K562 (cell line): ENCODE measurements at regions not wholly inside any gene's neighbourhood (a gene's known extent, or its start where the extent isn't known, plus 50 kb on each side); places are given as distances from the start of the nearest gene placed in this dataset.

Experiments used
- ATAC-seq: fragments of 200-7000 bp; cut with Tn5 transposase; 3 replicates; pipeline ENCODE4 v1.9.1; 2020; ENCODE audit warnings: moderate library complexity
- BruUV-seq: library from RNA; stranded (reverse); fragments of 400-500 nt; replicated peaks from 2 replicates; lab custom pipeline; 2021; lab: Mats Ljungman, UMichigan
- CTCF ChIA-PET: fragments of 300-600 bp; formaldehyde crosslinking; extraction: SDS; loops from one replicate; lab custom pipeline; 2021; ENCODE audit warnings: low intra/inter-chr PET ratio; lab: Yijun Ruan, JAX
- POLR2A ChIA-PET: fragments of 300-600, 350-650 bp; sonication (Branson Sonifier 250); formaldehyde crosslinking; extraction: SDS; loops from one replicate; lab custom pipeline; 2021; ENCODE audit warnings: antibody characterized with exemption, inconsistent platforms; lab: Yijun Ruan, JAX
- DNase-seq, 4 experiments: peaks; one replicate each; pipeline versions ENCODE4 v3.0.0 to v3.0.0-alpha.2; 2011 to 2018; ENCODE audit warnings: low spot score in 3 of 4, mixed read lengths in 3 of 4; ENCODE audit errors: extremely low read depth in 1 of 4
- FAIRE-seq: peaks from 2 replicates; lab custom pipeline; 2011; peaks lifted over from hg19 to GRCh38; lab: Jason Lieb, UNC
- H2AFZ ChIP-seq: 2 replicates; pipeline ENCODE4 v1.6.0; 2011; ENCODE audit warnings: low read depth, low read length, control low read depth, inconsistent platforms
- H3K27ac ChIP-seq: fragments of 200-600 bp; 3 replicates; pipeline ENCODE4 v1.8.0; 2011; ENCODE audit warnings: low read depth, mild to moderate bottlenecking, control low read depth, inconsistent platforms, low read length, moderate library complexity, mixed read lengths; ENCODE audit errors: extremely low read depth
- H3K27me3 ChIP-seq, 2 experiments: fragments of 300-600 bp in 1 of 2; 2 replicates in 1 of 2; 3 replicates in 1 of 2; pipeline versions ENCODE4 v1.6.0 to v1.8.0; 2011; ENCODE audit warnings: inconsistent platforms in 2 of 2, low read length in 2 of 2, mild to moderate bottlenecking in 1 of 2, mixed read lengths in 1 of 2, moderate library complexity in 1 of 2; ENCODE audit not compliant: control insufficient read depth in 2 of 2, insufficient read depth in 2 of 2
- H3K36me3 ChIP-seq: fragments of 300-600 bp; 3 replicates; pipeline ENCODE4 v1.8.0; 2011; ENCODE audit warnings: mild to moderate bottlenecking, low read length, inconsistent platforms; ENCODE audit not compliant: control insufficient read depth, insufficient read depth
- H3K4me1 ChIP-seq, 2 experiments: fragments of 200-600 bp in 1 of 2; replicated peaks in 1 of 2; 2 replicates in 1 of 2; 3 replicates in 1 of 2; pipeline versions ENCODE4 v1.5.1 to v1.8.0; 2011; ENCODE audit warnings: inconsistent platforms in 2 of 2, low read length in 2 of 2, mild to moderate bottlenecking in 1 of 2, mixed read lengths in 1 of 2, moderate library complexity in 1 of 2; ENCODE audit not compliant: control insufficient read depth in 2 of 2, insufficient read depth in 2 of 2
- H3K4me2 ChIP-seq: 2 replicates; pipeline ENCODE4 v1.6.1; 2011; ENCODE audit warnings: low read length, control low read depth, inconsistent platforms, mixed read lengths; ENCODE audit not compliant: insufficient read depth
- H3K4me3 ChIP-seq: fragments of 200-600 bp; sonication (generic), shearing (Covaris generic); 2 replicates; pipeline ENCODE4 v1.5.1; 2016; ENCODE audit warnings: control low read depth, inconsistent platforms
- H3K79me2 ChIP-seq: fragments of 200-600 bp; 3 replicates; pipeline ENCODE4 v1.8.0; 2011; ENCODE audit warnings: low read length, inconsistent platforms; ENCODE audit not compliant: control insufficient read depth, insufficient read depth
- H3K9ac ChIP-seq, 2 experiments: 2 replicates each; pipeline versions ENCODE4 v1.6.0 to v1.6.1; 2011; ENCODE audit warnings: low read depth in 2 of 2, low read length in 2 of 2, control low read depth in 1 of 2, inconsistent platforms in 1 of 2, mild to moderate bottlenecking in 1 of 2, mixed read lengths in 1 of 2; ENCODE audit not compliant: insufficient read depth in 1 of 2
- H3K9me1 ChIP-seq: one replicate; pipeline ENCODE4 v1.6.0; 2011; ENCODE audit warnings: inconsistent platforms, mild to moderate bottlenecking, low read length, moderate library complexity; ENCODE audit not compliant: control insufficient read depth, insufficient read depth
- H3K9me3 ChIP-seq: replicated peaks from 2 replicates; pipeline ENCODE4 v1.5.1; 2011; ENCODE audit warnings: low read depth, low read length, inconsistent platforms; ENCODE audit not compliant: control insufficient read depth, insufficient read depth
- H4K20me1 ChIP-seq: replicated peaks from 2 replicates; pipeline ENCODE4 v1.6.1; 2011; ENCODE audit warnings: low read length, inconsistent platforms, mixed read lengths; ENCODE audit not compliant: control insufficient read depth, insufficient read depth
- PTBP1 ChIP-seq: fragments of 200-400 bp; formaldehyde crosslinking; IDR thresholded peaks from 2 replicates; pipeline ENCODE4 v1.6.1; 2017; ENCODE audit warnings: low read depth, low read length
- STAT5B ChIP-seq: fragments of 250-450 bp; sonication (Bioruptor Pico); IDR thresholded peaks from 2 replicates; pipeline ENCODE4 v1.8.0; 2021; ENCODE audit warnings: mild to moderate bottlenecking, inconsistent platforms
- ZFP36 ChIP-seq: fragments of 150-350 bp; IDR thresholded peaks from 2 replicates; pipeline ENCODE4 v1.6.1; 2018; ENCODE audit warnings: low read length, low read depth; ENCODE audit not compliant: partially characterized antibody
- ZNF124 ChIP-seq: sonication (generic); formaldehyde crosslinking; IDR thresholded peaks from 2 replicates; pipeline ENCODE4 v1.8.1; 2022; ENCODE audit warnings: missing genetic modification reagents
- ZNF217 ChIP-seq: sonication (generic); formaldehyde crosslinking; IDR thresholded peaks from 2 replicates; pipeline ENCODE4 v1.8.0; 2022; ENCODE audit warnings: mild to moderate bottlenecking, missing genetic modification reagents
- ZNF24 ChIP-seq: fragments of 450-650 bp; IDR thresholded peaks from 2 replicates; pipeline ENCODE4 v1.6.1; 2016
- ZNF586 ChIP-seq: fragments of 450-650 bp; formaldehyde crosslinking; conservative IDR thresholded peaks from 2 replicates; pipeline ENCODE4 v1.4.0; 2020; ENCODE audit warnings: mild to moderate bottlenecking, moderate library complexity
- WGBS: fragments of 100-300 bp; shearing (Covaris generic); methylation state at CpG from one replicate; pipeline ENCODE4 v1.1.6; 2016; ENCODE audit warnings: low coverage, mixed read lengths; ENCODE audit not compliant: insufficient coverage; ENCODE audit errors: missing lambda C conversion rate; 5-methylcytosine and 5-hydroxymethylcytosine counted together
- in situ Hi-C: fragments of 300-500 bp; cut with MboI; formaldehyde crosslinking; loops from 4 replicates; pipeline ENCODE4 v1.15.0; 2018; ENCODE audit warnings: inconsistent platforms, mixed read lengths
- intact Hi-C: fragments of 100-400 bp; cut with micrococcal nuclease; formaldehyde crosslinking; loops from 2 replicates; pipeline ENCODE4 v1.14.2; 2022
- TF ChIP-seq, protein P1 (sequence below): fragments of 450-650 bp; conservative IDR thresholded peaks from 2 replicates; pipeline ENCODE4 v1.6.1; 2016; ENCODE audit warnings: missing genetic modification characterization, low read depth, mild to moderate bottlenecking, control low read depth, missing compliant biosample characterization

GRCh38 chr18:28582724-28583123 is 405.8 kb upstream of the CDH2 start:
- Histone ChIP-seq H4K20me1 (no peaks in the 10 kb centered on the region), H3K79me2 (no peaks in the 10 kb centered on the region), H3K4me2 (no peak overlapping the region), H3K36me3 (no peaks in the 10 kb centered on the region), H3K27me3 (no peaks in the 10 kb centered on the region), H3K9me3 (no peaks in the 10 kb centered on the region), H3K9ac (no peak overlapping the region), H3K27ac (no peak overlapping the region), H3K4me1 (no peaks in the 10 kb centered on the region), H3K4me3 (no peak overlapping the region), H2AFZ (no peak overlapping the region), H3K9me1 (no peaks in the 10 kb centered on the region)
- DNase-seq, result no peak
- ChIA-PET CTCF (no interaction called here), POLR2A (no interaction called here)
- 0% methylated on average over 2 of the region's 2 CpGs for WGBS
- in situ Hi-C loops (no loop called here), intact Hi-C loops (no loop called here)
- BruUV-seq, result no TSS peak
- TF ChIP-seq ZFP36 (no peak), ZNF124 (CRISPR knock-in tag) (no peak), ZNF24 (no peak), ZNF217 (CRISPR knock-in tag) (no peak), STAT5B (CRISPR knock-in tag) (no peak), ZNF586 (CRISPR knock-in tag) (no peak), PTBP1 (no peak)
- TF ChIP-seq, protein P1, sequence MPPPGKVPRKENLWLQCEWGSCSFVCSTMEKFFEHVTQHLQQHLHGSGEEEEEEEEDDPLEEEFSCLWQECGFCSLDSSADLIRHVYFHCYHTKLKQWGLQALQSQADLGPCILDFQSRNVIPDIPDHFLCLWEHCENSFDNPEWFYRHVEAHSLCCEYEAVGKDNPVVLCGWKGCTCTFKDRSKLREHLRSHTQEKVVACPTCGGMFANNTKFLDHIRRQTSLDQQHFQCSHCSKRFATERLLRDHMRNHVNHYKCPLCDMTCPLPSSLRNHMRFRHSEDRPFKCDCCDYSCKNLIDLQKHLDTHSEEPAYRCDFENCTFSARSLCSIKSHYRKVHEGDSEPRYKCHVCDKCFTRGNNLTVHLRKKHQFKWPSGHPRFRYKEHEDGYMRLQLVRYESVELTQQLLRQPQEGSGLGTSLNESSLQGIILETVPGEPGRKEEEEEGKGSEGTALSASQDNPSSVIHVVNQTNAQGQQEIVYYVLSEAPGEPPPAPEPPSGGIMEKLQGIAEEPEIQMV (tag), result no peak
- no peak for FAIRE-seq
- ATAC-seq, result no peak
